ENCODE measurements at regions not wholly inside any gene's neighbourhood (a gene's known extent, or its start where the extent isn't known, plus 50 kb on each side); places are given as distances from the start of the nearest gene placed in this dataset.

GRCh38 chr2:58501371-58502160 is 260.4 kb upstream of the FANCL start:
- TF ChIP-seq EP300 (IDR thresholded peaks at IDR 0.05) = no peak
- Histone ChIP-seq H3K4me1 (no peaks in the 10 kb centered on the region), H3K27me3 (no peaks in the 10 kb centered on the region), H3K27ac (no peak overlapping the region), H3K4me3 (no peak overlapping the region), H3K9me3 (no peaks in the 10 kb centered on the region), H3K36me3 (no peaks in the 10 kb centered on the region)
- WGBS = 64% methylated on average over 11 of the region's 11 CpGs
- no peak for DNase-seq (ENCODE audit: low spot score in 2 of 2)

- Histone ChIP-seq H3K27me3 (no peaks in the 10 kb centered on the region), H3K4me1 (no peaks in the 10 kb centered on the region), H3K9me3 (no peaks in the 10 kb centered on the region), H3K36me3 (no peaks in the 10 kb centered on the region), H3K4me3 (no peak overlapping the region), H3K27ac (no peak overlapping the region)
- no peak for TF ChIP-seq CTCF (IDR thresholded peaks at IDR 0.05)
- no peak for TF ChIP-seq POLR2A (IDR thresholded peaks at IDR 0.05)
- TF ChIP-seq EP300 (IDR thresholded peaks at IDR 0.05) = no peak
- TF ChIP-seq POLR2AphosphoS5 (IDR thresholded peaks at IDR 0.05) = no peak
- WGBS = 58% methylated on average over 3 of the region's 3 CpGs
- DNase-seq (ENCODE audit: low spot score in 2 of 2) = no peak
Measured at GRCh38 chr2:58497168-58497567, 256.0 kb upstream of the FANCL start.

DNA sequence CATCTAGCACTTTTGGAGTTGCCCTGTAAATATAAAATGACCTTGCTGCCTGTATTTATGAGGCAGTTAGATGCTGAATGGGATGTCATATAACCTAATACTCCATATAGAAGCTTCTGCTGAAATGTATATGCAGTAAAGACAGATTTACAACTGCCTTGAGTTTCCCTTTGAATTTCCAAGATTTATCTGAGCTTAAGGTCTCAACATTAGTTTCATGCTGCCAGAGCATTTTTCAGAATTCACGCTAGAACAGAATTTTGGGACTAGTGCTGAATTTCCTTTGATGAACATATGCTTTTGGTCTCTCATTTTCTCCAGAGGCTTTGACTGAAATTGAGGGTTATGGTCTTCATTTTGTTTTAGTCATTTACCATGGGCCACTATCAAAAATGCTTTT is 254.7 kb upstream of the FANCL start:
- H3K27me3 ChIP-seq = no peaks in the 10 kb centered on the region
- H3K4me1 ChIP-seq = no peaks in the 10 kb centered on the region
- no peak overlapping the region for H3K27ac ChIP-seq
- H3K36me3 ChIP-seq = no peaks in the 10 kb centered on the region
- 64% methylated on average over 1 of the region's 1 CpG for WGBS
- TF ChIP-seq POLR2A (IDR thresholded peaks at IDR 0.05) = no peak
- TF ChIP-seq POLR2AphosphoS5 (IDR thresholded peaks at IDR 0.05) = no peak
- no peak for TF ChIP-seq CTCF (IDR thresholded peaks at IDR 0.05)
- TF ChIP-seq EP300 (IDR thresholded peaks at IDR 0.05) = no peak
- H3K9me3 ChIP-seq = no peaks in the 10 kb centered on the region
- no peak for DNase-seq (ENCODE audit: low spot score in 2 of 2)
- no peak overlapping the region for H3K4me3 ChIP-seq

GRCh38 chr2:58494071-58494501 is 253.0 kb upstream of the FANCL start:
- H3K4me3 ChIP-seq = no peak overlapping the region
- WGBS = 91% methylated on average over 10 of the region's 10 CpGs
- no peaks in the 10 kb centered on the region for H3K36me3 ChIP-seq
- H3K27ac ChIP-seq = no peak overlapping the region
- no peaks in the 10 kb centered on the region for H3K9me3 ChIP-seq
- H3K27me3 ChIP-seq = no peaks in the 10 kb centered on the region
- DNase-seq (ENCODE audit: low spot score in 2 of 2) = no peak
- no peaks in the 10 kb centered on the region for H3K4me1 ChIP-seq
- TF ChIP-seq EP300 (IDR thresholded peaks at IDR 0.05) (no peak), CTCF (IDR thresholded peaks at IDR 0.05) (no peak), POLR2A (IDR thresholded peaks at IDR 0.05) (no peak), POLR2AphosphoS5 (IDR thresholded peaks at IDR 0.05) (no peak)

- Histone ChIP-seq H3K36me3 (no peaks in the 10 kb centered on the region), H3K4me3 (no peak overlapping the region), H3K27me3 (no peaks in the 10 kb centered on the region), H3K4me1 (no peaks in the 10 kb centered on the region), H3K9me3 (no peaks in the 10 kb centered on the region), H3K27ac (no peak overlapping the region)
- TF ChIP-seq EP300 (IDR thresholded peaks at IDR 0.05) (no peak), POLR2A (IDR thresholded peaks at IDR 0.05) (no peak), POLR2AphosphoS5 (IDR thresholded peaks at IDR 0.05) (no peak), CTCF (IDR thresholded peaks at IDR 0.05) (no peak)
- WGBS = 85% methylated on average over 4 of the region's 4 CpGs
- no peak for DNase-seq (ENCODE audit: low spot score in 2 of 2)
Measured at GRCh38 chr2:58484629-58485028, 243.5 kb upstream of the FANCL start.
